IMR-90 (cell line): ENCODE measurements at regions not wholly inside any gene's neighbourhood (a gene's known extent, or its start where the extent isn't known, plus 50 kb on each side); places are given as distances from the start of the nearest gene placed in this dataset.

Experiments used
- ATAC-seq: fragments of 200-7000 bp; cut with Tn5 transposase; 2 replicates; pipeline ENCODE4 v1.9.1; 2020; ENCODE audit warnings: low read depth, mild to moderate bottlenecking, moderate library complexity
- BruUV-seq: library from RNA; stranded (reverse); fragments of 400-500 nt; replicated peaks from 2 replicates; lab custom pipeline; 2021; lab: Mats Ljungman, UMichigan
- CTCF ChIA-PET: fragments of 300-600 bp; formaldehyde crosslinking; extraction: SDS; loops from one replicate; lab custom pipeline; 2021; ENCODE audit warnings: antibody characterized with exemption; lab: Yijun Ruan, JAX
- POLR2A ChIA-PET: fragments of 300-600 bp; sonication (Branson Sonifier 250); formaldehyde crosslinking; loops from one replicate; lab custom pipeline; 2022; ENCODE audit warnings: antibody characterized with exemption; ENCODE audit not compliant: unreplicated experiment; lab: Charles Lee
- DNase-seq: peaks from one replicate; pipeline ENCODE4 v3.0.0; 2013
- H2AFZ ChIP-seq: replicated peaks from 2 replicates; pipeline ENCODE3; 2013; ENCODE audit warnings: low read length, mild to moderate bottlenecking; ENCODE audit not compliant: poor library complexity
- H2AK5ac ChIP-seq: 2 replicates; pipeline ENCODE4 v1.6.1; 2013; ENCODE audit warnings: low read depth, low read length, inconsistent platforms
- H2AK9ac ChIP-seq: replicated peaks from 2 replicates; pipeline ENCODE3; 2013; ENCODE audit warnings: mild to moderate bottlenecking, low read depth, low read length, moderate library complexity; ENCODE audit not compliant: poor library complexity
- H2BK120ac ChIP-seq: 2 replicates; pipeline ENCODE4 v1.6.1; 2013; ENCODE audit warnings: low read depth, low read length, inconsistent platforms
- H2BK15ac ChIP-seq: 3 replicates; pipeline ENCODE4 v1.6.1; 2013; ENCODE audit warnings: low read depth, low read length, inconsistent platforms
- H2BK20ac ChIP-seq: 2 replicates; pipeline ENCODE4 v1.6.1; 2013; ENCODE audit warnings: low read depth, mild to moderate bottlenecking, inconsistent platforms, low read length, moderate library complexity
- H2BK5ac ChIP-seq: 2 replicates; pipeline ENCODE4 v1.6.1; 2013; ENCODE audit warnings: mild to moderate bottlenecking, low read depth, low read length, inconsistent platforms; ENCODE audit not compliant: poor library complexity, severe bottlenecking
- H3K14ac ChIP-seq: replicated peaks from 2 replicates; pipeline ENCODE4 v1.6.1; 2013; ENCODE audit warnings: low read depth, low read length, inconsistent platforms
- H3K18ac ChIP-seq: 2 replicates; pipeline ENCODE4 v1.6.1; 2013; ENCODE audit warnings: low read depth, low read length, control low read depth
- H3K23ac ChIP-seq: 2 replicates; pipeline ENCODE4 v1.6.1; 2013; ENCODE audit warnings: low read depth, low read length, inconsistent platforms
- H3K27ac ChIP-seq: 2 replicates; pipeline ENCODE4 v1.5.1; 2013; ENCODE audit warnings: mild to moderate bottlenecking, control low read depth, low read length; ENCODE audit not compliant: insufficient read depth
- H3K27me3 ChIP-seq: 2 replicates; pipeline ENCODE4 v1.6.1; 2013; ENCODE audit warnings: low read length; ENCODE audit not compliant: control insufficient read depth, insufficient read depth
- H3K36me3 ChIP-seq: 2 replicates; pipeline ENCODE4 v1.6.1; 2013; ENCODE audit warnings: low read length, mixed read lengths; ENCODE audit not compliant: control insufficient read depth, insufficient read depth
- H3K4ac ChIP-seq: 2 replicates; pipeline ENCODE4 v1.6.1; 2013; ENCODE audit warnings: low read depth, low read length, inconsistent platforms
- H3K4me1 ChIP-seq: 2 replicates; pipeline ENCODE4 v1.6.1; 2013; ENCODE audit warnings: low read length, mixed read lengths; ENCODE audit not compliant: control insufficient read depth, insufficient read depth
- H3K4me2 ChIP-seq: 2 replicates; pipeline ENCODE4 v1.6.1; 2013; ENCODE audit warnings: low read depth, mild to moderate bottlenecking, control low read depth, low read length, moderate library complexity
- H3K4me3 ChIP-seq: 2 replicates; pipeline ENCODE4 v1.5.1; 2013; ENCODE audit warnings: low read depth, mild to moderate bottlenecking, control low read depth, low read length, moderate library complexity; ENCODE audit not compliant: insufficient read depth
- H3K56ac ChIP-seq: 2 replicates; pipeline ENCODE4 v1.6.1; 2013; ENCODE audit warnings: low read length, inconsistent platforms; ENCODE audit not compliant: insufficient read depth; ENCODE audit errors: extremely low read depth
- H3K79me1 ChIP-seq, 2 experiments: 2 replicates each; pipeline ENCODE4 v1.6.1; 2013; ENCODE audit warnings: low read length in 2 of 2, inconsistent platforms in 1 of 2, low read depth in 1 of 2
- H3K9ac ChIP-seq: 2 replicates; pipeline ENCODE4 v1.6.1; 2013; ENCODE audit warnings: low read depth, low read length, control low read depth
- H3K9me1 ChIP-seq: 2 replicates; pipeline ENCODE4 v1.6.1; 2013; ENCODE audit warnings: low read length, inconsistent platforms; ENCODE audit not compliant: insufficient read depth
- H3K9me3 ChIP-seq: 2 replicates; pipeline ENCODE4 v1.6.1; 2013; ENCODE audit warnings: low read length; ENCODE audit not compliant: control insufficient read depth, insufficient read depth
- H4K20me1 ChIP-seq: 2 replicates; pipeline ENCODE4 v1.6.1; 2013; ENCODE audit warnings: low read length, inconsistent platforms; ENCODE audit not compliant: insufficient read depth
- H4K5ac ChIP-seq: 2 replicates; pipeline ENCODE4 v1.6.1; 2013; ENCODE audit warnings: mild to moderate bottlenecking, low read depth, low read length, control low read depth
- H4K8ac ChIP-seq, 2 experiments: 2 replicates each; pipeline ENCODE4 v1.6.1; 2013; ENCODE audit warnings: low read depth in 2 of 2, low read length in 2 of 2, control low read depth in 1 of 2, inconsistent platforms in 1 of 2
- H4K91ac ChIP-seq: 2 replicates; pipeline ENCODE4 v1.6.1; 2013; ENCODE audit warnings: low read depth, low read length, inconsistent platforms; ENCODE audit not compliant: insufficient read depth
- BHLHE40 ChIP-seq: fragments of 150-350 bp; IDR thresholded peaks from 2 replicates; pipeline ENCODE4 v1.6.1; 2016; ENCODE audit warnings: mild to moderate bottlenecking, low read depth, low read length
- CEBPB ChIP-seq: IDR thresholded peaks from 2 replicates; pipeline ENCODE4 v1.6.1; 2012; ENCODE audit warnings: low read depth, low read length, improper control_type of control experiment
- CHD1 ChIP-seq: IDR thresholded peaks from 2 replicates; pipeline ENCODE4 v1.6.1; 2012; ENCODE audit warnings: low read depth, low read length, improper control_type of control experiment
- ELK1 ChIP-seq: fragments of 150-350 bp; IDR thresholded peaks from 2 replicates; pipeline ENCODE4 v1.6.1; 2016; ENCODE audit warnings: low read depth, mild to moderate bottlenecking, low read length, moderate library complexity, borderline replicate concordance
- FOS ChIP-seq: fragments of 150-350 bp; IDR thresholded peaks from 2 replicates; pipeline ENCODE4 v1.6.1; 2016; ENCODE audit warnings: low read depth, low read length
- MAFK ChIP-seq: IDR thresholded peaks from 2 replicates; pipeline ENCODE4 v1.6.1; 2012; ENCODE audit warnings: low read depth, low read length, improper control_type of control experiment
- MAZ ChIP-seq: IDR thresholded peaks from 2 replicates; pipeline ENCODE4 v1.6.1; 2012; ENCODE audit warnings: low read depth, mild to moderate bottlenecking, low read length, improper control_type of control experiment, moderate library complexity, borderline replicate concordance
- MXI1 ChIP-seq: IDR thresholded peaks from 2 replicates; pipeline ENCODE4 v1.6.1; 2012; ENCODE audit warnings: low read depth, mild to moderate bottlenecking, low read length, moderate library complexity, borderline replicate concordance
- NFE2L2 ChIP-seq: fragments of 150-350 bp; IDR thresholded peaks from 2 replicates; pipeline ENCODE4 v1.6.1; 2016; ENCODE audit warnings: low read depth, mild to moderate bottlenecking, low read length
- POLR2A ChIP-seq: IDR thresholded peaks from 2 replicates; pipeline ENCODE4 v1.6.1; 2012; ENCODE audit warnings: mild to moderate bottlenecking, low read depth, low read length
- RAD21 ChIP-seq: IDR thresholded peaks from 2 replicates; pipeline ENCODE4 v1.6.1; 2012; ENCODE audit warnings: low read length, improper control_type of control experiment
- RCOR1 ChIP-seq: IDR thresholded peaks from 2 replicates; pipeline ENCODE4 v1.6.1; 2012; ENCODE audit warnings: mild to moderate bottlenecking, low read length, improper control_type of control experiment; ENCODE audit not compliant: insufficient replicate concordance
- RFX5 ChIP-seq: IDR thresholded peaks from 2 replicates; pipeline ENCODE4 v1.8.0; 2012; ENCODE audit warnings: low read depth, mild to moderate bottlenecking, low read length, moderate library complexity
- SMC3 ChIP-seq: fragments of 150-350 bp; IDR thresholded peaks from 2 replicates; pipeline ENCODE4 v1.6.1; 2016; ENCODE audit warnings: low read depth, mild to moderate bottlenecking, antibody characterized with exemption, low read length, moderate library complexity
- USF2 ChIP-seq: fragments of 150-350 bp; IDR thresholded peaks from 2 replicates; pipeline ENCODE4 v1.6.1; 2017; ENCODE audit warnings: mild to moderate bottlenecking, antibody characterized with exemption, low read length, low read depth
- WGBS, 2 experiments: methylation state at CpG; one replicate each; pipeline versions ENCODE4 v1.1.5 to v1.1.7; 2013; ENCODE audit warnings: missing lambda C conversion rate in 2 of 2; ENCODE audit not compliant: insufficient read length in 1 of 2; ENCODE audit errors: extremely low coverage in 2 of 2; 5-methylcytosine and 5-hydroxymethylcytosine counted together
- dilution Hi-C: fragments of 300-500 bp; cut with HindIII; formaldehyde crosslinking; loops from one replicate; pipeline ENCODE4 v1.14.3; 2018; ENCODE audit warnings: low sequenced_read_pairs; ENCODE audit not compliant: unreplicated experiment
- in situ Hi-C: fragments of 300-500 bp; cut with MboI; formaldehyde crosslinking; loops from 3 replicates; pipeline ENCODE4 v1.14.3; 2019; ENCODE audit warnings: low sequenced_read_pairs, inconsistent platforms, mixed read lengths
- intact Hi-C: fragments of 100-400 bp; cut with micrococcal nuclease; formaldehyde crosslinking; loops from 2 replicates; pipeline ENCODE4 v1.10.0; 2022
- TF ChIP-seq, protein P1 (sequence below): conservative IDR thresholded peaks from 2 replicates; pipeline ENCODE4 v1.5.1; 2012; ENCODE audit warnings: mild to moderate bottlenecking, low read depth, low read length, improper control_type of control experiment

GRCh38 chr1:209517681-209518050, 65.8 kb upstream of the CAMK1G start:
- dilution Hi-C loops = no loop called here
- intact Hi-C loops = no loop called here
- H3K9ac ChIP-seq = no peak overlapping the region
- H3K56ac ChIP-seq = no peak overlapping the region
- H4K5ac ChIP-seq = no peak overlapping the region
- H3K4me2 ChIP-seq = no peak overlapping the region
- H3K9me3 ChIP-seq = no peaks in the 10 kb centered on the region
- DNase-seq (no peak), ATAC-seq (no peak)
- ChIA-PET POLR2A (no interaction called here), CTCF (no interaction called here)
- 0% methylated on average over 1 of the region's 2 CpGs; no CpG with 5 or more reads in 1 of the 2 experiments for WGBS, 2 experiments
- no peak overlapping the region for H2AFZ ChIP-seq
- no peak overlapping the region for H2BK15ac ChIP-seq
- H3K23ac ChIP-seq = no peak overlapping the region
- H2AK5ac ChIP-seq = no peak overlapping the region
- H3K27me3 ChIP-seq = peaks cover 2% of the 10 kb centered on the region; the same call in 1 of the 2 replicates
- H3K18ac ChIP-seq = no peak overlapping the region
- no peak overlapping the region for H2BK20ac ChIP-seq
- no peak overlapping the region for H2BK5ac ChIP-seq
- no peaks in the 10 kb centered on the region for H3K79me1 ChIP-seq
- no peak overlapping the region for H3K14ac ChIP-seq
- H3K27ac ChIP-seq = no peak overlapping the region
- H4K8ac ChIP-seq = no peak overlapping the region
- H3K4ac ChIP-seq = no peak overlapping the region
- no peak overlapping the region for H3K4me3 ChIP-seq
- no peak for TF ChIP-seq NFE2L2
- TF ChIP-seq MAZ = no peak
- no peak for TF ChIP-seq BHLHE40
- no peak for TF ChIP-seq RFX5
- no peak for TF ChIP-seq FOS
- TF ChIP-seq RAD21 = no peak
- TF ChIP-seq POLR2A = no peak
- TF ChIP-seq USF2 = no peak
- no peak for TF ChIP-seq CHD1
- no peak for TF ChIP-seq MAFK
- TF ChIP-seq, protein P1, sequence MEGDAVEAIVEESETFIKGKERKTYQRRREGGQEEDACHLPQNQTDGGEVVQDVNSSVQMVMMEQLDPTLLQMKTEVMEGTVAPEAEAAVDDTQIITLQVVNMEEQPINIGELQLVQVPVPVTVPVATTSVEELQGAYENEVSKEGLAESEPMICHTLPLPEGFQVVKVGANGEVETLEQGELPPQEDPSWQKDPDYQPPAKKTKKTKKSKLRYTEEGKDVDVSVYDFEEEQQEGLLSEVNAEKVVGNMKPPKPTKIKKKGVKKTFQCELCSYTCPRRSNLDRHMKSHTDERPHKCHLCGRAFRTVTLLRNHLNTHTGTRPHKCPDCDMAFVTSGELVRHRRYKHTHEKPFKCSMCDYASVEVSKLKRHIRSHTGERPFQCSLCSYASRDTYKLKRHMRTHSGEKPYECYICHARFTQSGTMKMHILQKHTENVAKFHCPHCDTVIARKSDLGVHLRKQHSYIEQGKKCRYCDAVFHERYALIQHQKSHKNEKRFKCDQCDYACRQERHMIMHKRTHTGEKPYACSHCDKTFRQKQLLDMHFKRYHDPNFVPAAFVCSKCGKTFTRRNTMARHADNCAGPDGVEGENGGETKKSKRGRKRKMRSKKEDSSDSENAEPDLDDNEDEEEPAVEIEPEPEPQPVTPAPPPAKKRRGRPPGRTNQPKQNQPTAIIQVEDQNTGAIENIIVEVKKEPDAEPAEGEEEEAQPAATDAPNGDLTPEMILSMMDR = no peak
- no peak for TF ChIP-seq RCOR1
- TF ChIP-seq MXI1 = no peak
- no peak for TF ChIP-seq SMC3
- TF ChIP-seq CEBPB = no peak
- no peak for TF ChIP-seq ELK1
- in situ Hi-C loops = no loop called here
- no peaks in the 10 kb centered on the region for H4K20me1 ChIP-seq
- H3K36me3 ChIP-seq = no peaks in the 10 kb centered on the region
- no peaks in the 10 kb centered on the region for H3K9me1 ChIP-seq
- H2AK9ac ChIP-seq = no peak overlapping the region
- no TSS peak for BruUV-seq
- no peak overlapping the region for H2BK120ac ChIP-seq
- H3K4me1 ChIP-seq = no peaks in the 10 kb centered on the region
- H4K91ac ChIP-seq = no peak overlapping the region
